ENCODE measurements at regions not wholly inside any gene's neighbourhood (a gene's known extent, or its start where the extent isn't known, plus 50 kb on each side); places are given as distances from the start of the nearest gene placed in this dataset.

DNA sequence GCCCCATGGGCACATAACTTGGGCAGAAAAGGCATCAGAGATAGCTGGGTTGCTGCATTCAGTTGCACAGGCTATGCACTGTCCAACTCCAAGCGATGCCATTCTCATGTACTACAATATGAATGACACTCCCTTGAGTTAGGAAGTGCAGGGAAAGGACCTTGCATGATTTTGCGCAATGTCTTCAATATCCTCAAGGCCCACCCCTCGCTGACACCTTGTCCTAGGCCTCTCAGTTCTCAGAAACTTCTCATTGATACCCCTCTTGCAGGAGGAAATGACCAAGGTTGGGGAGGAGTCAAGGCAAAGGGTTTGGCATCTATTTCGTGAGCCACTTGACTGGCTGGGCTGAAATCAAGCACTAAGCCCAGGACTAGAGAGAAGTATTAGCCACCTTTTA is 70.4 kb downstream of the ARL6IP4 start:
- TF ChIP-seq, protein P1, sequence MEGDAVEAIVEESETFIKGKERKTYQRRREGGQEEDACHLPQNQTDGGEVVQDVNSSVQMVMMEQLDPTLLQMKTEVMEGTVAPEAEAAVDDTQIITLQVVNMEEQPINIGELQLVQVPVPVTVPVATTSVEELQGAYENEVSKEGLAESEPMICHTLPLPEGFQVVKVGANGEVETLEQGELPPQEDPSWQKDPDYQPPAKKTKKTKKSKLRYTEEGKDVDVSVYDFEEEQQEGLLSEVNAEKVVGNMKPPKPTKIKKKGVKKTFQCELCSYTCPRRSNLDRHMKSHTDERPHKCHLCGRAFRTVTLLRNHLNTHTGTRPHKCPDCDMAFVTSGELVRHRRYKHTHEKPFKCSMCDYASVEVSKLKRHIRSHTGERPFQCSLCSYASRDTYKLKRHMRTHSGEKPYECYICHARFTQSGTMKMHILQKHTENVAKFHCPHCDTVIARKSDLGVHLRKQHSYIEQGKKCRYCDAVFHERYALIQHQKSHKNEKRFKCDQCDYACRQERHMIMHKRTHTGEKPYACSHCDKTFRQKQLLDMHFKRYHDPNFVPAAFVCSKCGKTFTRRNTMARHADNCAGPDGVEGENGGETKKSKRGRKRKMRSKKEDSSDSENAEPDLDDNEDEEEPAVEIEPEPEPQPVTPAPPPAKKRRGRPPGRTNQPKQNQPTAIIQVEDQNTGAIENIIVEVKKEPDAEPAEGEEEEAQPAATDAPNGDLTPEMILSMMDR (conservative IDR thresholded peaks at IDR 0.05), result no peak
- TF ChIP-seq EZH2 (IDR thresholded peaks at IDR 0.05; ENCODE audit: low read depth), result no peak
